Peyer's patch (tissue), 4 donors: ENCODE measurements at regions not wholly inside any gene's neighbourhood (a gene's known extent, or its start where the extent isn't known, plus 50 kb on each side); places are given as distances from the start of the nearest gene placed in this dataset.

Source experiments
- DNase-seq, 3 donors: peaks; one replicate each; pipeline ENCODE4 v3.0.0-alpha.2; 2017 to 2019
- H3K27ac ChIP-seq, 4 donors: fragments of 200-600 bp; sonication (generic); one replicate each; pipeline ENCODE4 v1.5.1; 2016 to 2019
- H3K27me3 ChIP-seq, 2 donors: fragments of 200-600 bp; sonication (generic); one replicate each; pipeline ENCODE4 v1.5.1; 2019
- H3K36me3 ChIP-seq, 3 donors: fragments of 200-600 bp; sonication (generic); one replicate each; pipeline ENCODE4 v1.5.1; 2016 to 2019
- H3K4me1 ChIP-seq, 4 donors: fragments of 200-600 bp; sonication (generic); one replicate each; pipeline ENCODE4 v1.5.1; 2016 to 2019
- H3K4me3 ChIP-seq, 4 donors: fragments of 200-600 bp; sonication (generic); 1 replicate in 3 of 4; 2 replicates in 1 of 4; pipeline ENCODE4 v1.5.1; 2016 to 2019; ENCODE audit warnings: mild to moderate bottlenecking in 1 of 4
- H3K9me3 ChIP-seq, 4 donors: fragments of 200-600 bp; sonication (generic); one replicate each; pipeline ENCODE4 v1.5.1; 2016 to 2019; ENCODE audit warnings: mild to moderate bottlenecking in 1 of 4
- CTCF ChIP-seq, 6 experiments: fragments of 450-650 bp in 4 of 6; fragments of 200-600 bp in 2 of 6; sonication (generic) in 1 of 6; IDR thresholded peaks; one replicate each; pipeline ENCODE4 v1.5.1; 2017 to 2019; ENCODE audit warnings: antibody characterized with exemption in 6 of 6, mild to moderate bottlenecking in 3 of 6, moderate library complexity in 1 of 6
- POLR2A ChIP-seq, 2 donors: fragments of 450-650 bp; IDR thresholded peaks; one replicate each; pipeline ENCODE4 v1.5.1; 2017; ENCODE audit warnings: antibody characterized with exemption in 2 of 2, mild to moderate bottlenecking in 2 of 2, moderate library complexity in 2 of 2

- H3K27me3 ChIP-seq = no peaks in the 10 kb centered on the region
- no peak for DNase-seq
- H3K36me3 ChIP-seq = no peaks in the 10 kb centered on the region
- TF ChIP-seq POLR2A (IDR thresholded peaks at IDR 0.05) (no peak), CTCF (IDR thresholded peaks at IDR 0.05) (no peak)
- no peaks in the 10 kb centered on the region for H3K9me3 ChIP-seq
- no peaks in the 10 kb centered on the region for H3K4me1 ChIP-seq
- H3K27ac ChIP-seq = no peak overlapping the region
- no peak overlapping the region for H3K4me3 ChIP-seq
These were observed 151.1 kb downstream of the TMEM161B start for GRCh38 chr5:88117546-88117945.

GRCh38 chr5:88116396-88116795, 152.2 kb downstream of the TMEM161B start:
- no peaks in the 10 kb centered on the region for H3K4me1 ChIP-seq
- DNase-seq = no peak
- no peaks in the 10 kb centered on the region for H3K36me3 ChIP-seq
- H3K9me3 ChIP-seq = no peaks in the 10 kb centered on the region
- TF ChIP-seq POLR2A (IDR thresholded peaks at IDR 0.05) = no peak
- no peak for TF ChIP-seq CTCF (IDR thresholded peaks at IDR 0.05)
- no peaks in the 10 kb centered on the region for H3K27me3 ChIP-seq
- no peak overlapping the region for H3K27ac ChIP-seq
- no peak overlapping the region for H3K4me3 ChIP-seq

GRCh38 chr5:88115211-88115610, 153.4 kb downstream of the TMEM161B start:
- H3K9me3 ChIP-seq = no peaks in the 10 kb centered on the region
- H3K4me3 ChIP-seq = no peak overlapping the region
- no peak overlapping the region for H3K27ac ChIP-seq
- no peaks in the 10 kb centered on the region for H3K4me1 ChIP-seq
- no peak for TF ChIP-seq CTCF (IDR thresholded peaks at IDR 0.05)
- TF ChIP-seq POLR2A (IDR thresholded peaks at IDR 0.05) = no peak
- no peaks in the 10 kb centered on the region for H3K36me3 ChIP-seq
- no peaks in the 10 kb centered on the region for H3K27me3 ChIP-seq
- no peak for DNase-seq

- H3K27me3 ChIP-seq = no peaks in the 10 kb centered on the region
- H3K4me1 ChIP-seq = no peaks in the 10 kb centered on the region
- no peak for TF ChIP-seq POLR2A (IDR thresholded peaks at IDR 0.05)
- no peak for TF ChIP-seq CTCF (IDR thresholded peaks at IDR 0.05)
- no peaks in the 10 kb centered on the region for H3K9me3 ChIP-seq
- no peak for DNase-seq
- no peak overlapping the region for H3K27ac ChIP-seq
- no peaks in the 10 kb centered on the region for H3K36me3 ChIP-seq
- no peak overlapping the region for H3K4me3 ChIP-seq
These were observed 155.2 kb downstream of the TMEM161B start for GRCh38 chr5:88113429-88113828.

- Histone ChIP-seq H3K4me3 (no peak overlapping the region), H3K9me3 (no peaks in the 10 kb centered on the region), H3K4me1 (no peaks in the 10 kb centered on the region), H3K36me3 (no peaks in the 10 kb centered on the region), H3K27ac (no peak overlapping the region), H3K27me3 (no peaks in the 10 kb centered on the region)
- TF ChIP-seq POLR2A (IDR thresholded peaks at IDR 0.05) (no peak), CTCF (IDR thresholded peaks at IDR 0.05) (no peak)
- no peak for DNase-seq
These were observed 158.8 kb downstream of the TMEM161B start for GRCh38 chr5:88109818-88110217.
